ENCODE measurements at regions not wholly inside any gene's neighbourhood (a gene's known extent, or its start where the extent isn't known, plus 50 kb on each side); places are given as distances from the start of the nearest gene placed in this dataset.

DNA sequence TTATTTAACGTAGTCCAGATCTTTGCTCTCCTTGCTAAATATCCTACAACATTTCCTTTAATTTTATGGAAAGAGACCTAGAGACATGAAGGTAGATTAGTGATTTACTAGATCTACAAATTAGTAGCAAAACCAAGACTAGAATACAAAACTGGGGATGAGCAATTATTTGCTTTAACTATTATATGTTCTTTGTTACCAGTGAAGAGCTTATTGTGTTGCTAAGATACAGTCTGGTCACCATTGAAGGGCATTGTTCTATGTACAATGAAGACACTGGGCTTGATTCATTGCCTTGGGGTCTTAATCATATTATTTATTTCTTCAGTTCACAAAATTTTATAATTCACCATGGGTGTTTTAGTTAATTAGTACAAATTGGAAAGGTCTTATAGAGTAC is 88.3 kb downstream of the S1PR1 start:
- Histone ChIP-seq H3K27ac (no peak overlapping the region), H3K4me3 (no peak overlapping the region), H3K36me3 (no peaks in the 10 kb centered on the region), H3K9me3 (no peaks in the 10 kb centered on the region), H3K27me3 (peaks cover 8% of the 10 kb centered on the region), H3K4me1 (no peaks in the 10 kb centered on the region)
- ATAC-seq = no peak
- WGBS, 2 donors (ENCODE audit: low coverage in 1 of 2) = 47 to 82% methylated on average over 1 of the region's 1 CpG
- TF ChIP-seq POLR2AphosphoS5 (IDR thresholded peaks at IDR 0.05) (no peak), EP300 (IDR thresholded peaks at IDR 0.05) (no peak), POLR2A (IDR thresholded peaks at IDR 0.05) (no peak)
- TF ChIP-seq, protein P1, sequence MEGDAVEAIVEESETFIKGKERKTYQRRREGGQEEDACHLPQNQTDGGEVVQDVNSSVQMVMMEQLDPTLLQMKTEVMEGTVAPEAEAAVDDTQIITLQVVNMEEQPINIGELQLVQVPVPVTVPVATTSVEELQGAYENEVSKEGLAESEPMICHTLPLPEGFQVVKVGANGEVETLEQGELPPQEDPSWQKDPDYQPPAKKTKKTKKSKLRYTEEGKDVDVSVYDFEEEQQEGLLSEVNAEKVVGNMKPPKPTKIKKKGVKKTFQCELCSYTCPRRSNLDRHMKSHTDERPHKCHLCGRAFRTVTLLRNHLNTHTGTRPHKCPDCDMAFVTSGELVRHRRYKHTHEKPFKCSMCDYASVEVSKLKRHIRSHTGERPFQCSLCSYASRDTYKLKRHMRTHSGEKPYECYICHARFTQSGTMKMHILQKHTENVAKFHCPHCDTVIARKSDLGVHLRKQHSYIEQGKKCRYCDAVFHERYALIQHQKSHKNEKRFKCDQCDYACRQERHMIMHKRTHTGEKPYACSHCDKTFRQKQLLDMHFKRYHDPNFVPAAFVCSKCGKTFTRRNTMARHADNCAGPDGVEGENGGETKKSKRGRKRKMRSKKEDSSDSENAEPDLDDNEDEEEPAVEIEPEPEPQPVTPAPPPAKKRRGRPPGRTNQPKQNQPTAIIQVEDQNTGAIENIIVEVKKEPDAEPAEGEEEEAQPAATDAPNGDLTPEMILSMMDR (IDR thresholded peaks at IDR 0.05) = no peak

DNA sequence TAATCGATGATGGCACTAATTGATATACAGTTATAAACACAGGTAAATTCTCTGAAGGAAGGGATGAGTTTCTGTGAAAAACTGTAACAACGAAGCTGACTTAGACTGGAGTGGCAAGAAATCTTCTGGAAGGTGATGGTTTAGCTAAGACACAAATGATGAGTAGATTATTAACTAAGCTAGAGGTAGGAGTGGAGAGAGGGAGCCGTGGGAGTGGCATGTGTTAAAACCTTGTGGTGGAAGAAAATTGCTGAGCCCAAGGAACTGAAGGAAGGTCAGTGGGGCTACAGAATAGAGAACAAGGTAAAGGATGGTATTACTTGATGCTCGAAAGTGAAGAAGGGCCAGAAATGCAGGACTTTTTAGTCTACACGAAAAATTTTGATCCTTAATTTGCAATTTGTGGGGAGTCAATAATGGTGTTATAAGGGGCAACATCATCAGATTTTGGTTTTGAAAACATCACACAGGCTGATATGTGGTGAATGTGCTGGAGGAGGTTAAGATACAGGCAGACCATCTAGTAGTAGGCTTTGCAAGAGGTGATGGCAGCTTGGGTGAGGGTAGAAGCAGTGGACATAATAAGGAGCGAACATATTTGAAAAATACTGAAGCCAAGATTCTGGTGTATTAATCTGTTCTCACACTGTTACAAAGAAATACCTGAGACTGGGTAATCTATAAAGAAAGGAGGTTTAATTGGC is 93.8 kb downstream of the S1PR1 start:
- no peaks in the 10 kb centered on the region for H3K4me1 ChIP-seq
- H3K27ac ChIP-seq = no peak overlapping the region
- TF ChIP-seq, protein P1 (IDR thresholded peaks at IDR 0.05) = no peak
- no peak for TF ChIP-seq POLR2AphosphoS5 (IDR thresholded peaks at IDR 0.05)
- no peak for TF ChIP-seq POLR2A (IDR thresholded peaks at IDR 0.05)
- TF ChIP-seq EP300 (IDR thresholded peaks at IDR 0.05) = no peak
- 81 to 85% methylated on average over 3 to 6 of the region's 6 CpGs for whole genome bisulfite sequencing, 2 donors (ENCODE audit: low coverage in 1 of 2)
- no peaks in the 10 kb centered on the region for H3K9me3 ChIP-seq
- H3K27me3 ChIP-seq = no peaks in the 10 kb centered on the region
- H3K4me3 ChIP-seq = no peak overlapping the region
- ATAC-seq = no peak
- no peaks in the 10 kb centered on the region for H3K36me3 ChIP-seq

DNA sequence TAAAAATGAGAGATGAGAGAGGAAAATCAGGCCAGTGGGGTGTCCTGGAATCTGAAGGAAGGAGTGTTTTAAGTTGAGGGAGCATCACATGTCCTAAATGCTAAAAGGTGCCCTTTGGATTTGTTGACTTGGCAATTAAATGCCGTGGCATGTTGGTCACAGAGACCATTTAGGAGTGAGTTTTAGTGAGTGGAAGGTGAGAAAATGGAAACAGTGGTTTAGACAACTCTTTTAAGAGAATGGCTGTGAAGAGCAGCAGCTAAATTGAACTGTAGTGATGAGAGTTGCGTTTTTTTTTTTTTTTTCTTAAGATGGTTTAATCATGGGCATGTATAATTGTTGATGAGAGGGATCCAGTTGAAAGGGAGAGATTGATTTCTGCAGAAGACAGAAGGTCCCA is 95.0 kb downstream of the S1PR1 start:
- no peaks in the 10 kb centered on the region for H3K4me1 ChIP-seq
- 81 to 95% methylated on average over 2 of the region's 2 CpGs for WGBS, 2 donors (ENCODE audit: low coverage in 1 of 2)
- H3K4me3 ChIP-seq = no peak overlapping the region
- no peak for ATAC-seq
- no peaks in the 10 kb centered on the region for H3K9me3 ChIP-seq
- no peak overlapping the region for H3K27ac ChIP-seq
- TF ChIP-seq POLR2AphosphoS5 (IDR thresholded peaks at IDR 0.05) = no peak
- TF ChIP-seq, protein P1 (IDR thresholded peaks at IDR 0.05) = no peak
- no peak for TF ChIP-seq POLR2A (IDR thresholded peaks at IDR 0.05)
- H3K27me3 ChIP-seq = no peaks in the 10 kb centered on the region
- no peaks in the 10 kb centered on the region for H3K36me3 ChIP-seq

DNA sequence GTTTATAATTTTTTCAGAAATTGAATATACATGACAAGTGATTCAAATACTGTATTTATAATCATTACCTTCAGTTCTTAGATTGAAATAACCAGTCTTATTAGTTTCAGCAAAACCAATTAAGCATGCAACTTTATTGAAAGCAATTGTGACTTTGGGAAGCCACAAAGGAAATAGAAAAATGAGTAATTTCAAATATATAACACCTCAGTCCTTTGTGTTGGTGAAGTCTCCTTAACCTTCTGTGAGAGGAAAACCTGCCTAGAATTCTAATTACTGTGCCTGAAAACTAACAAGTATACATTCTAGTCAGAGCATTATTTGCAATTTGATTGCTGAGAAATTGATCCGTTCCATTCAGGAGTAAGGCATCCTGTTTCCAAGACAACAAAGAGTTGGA is 95.8 kb downstream of the S1PR1 start:
- H3K27me3 ChIP-seq = no peaks in the 10 kb centered on the region
- no peaks in the 10 kb centered on the region for H3K36me3 ChIP-seq
- H3K9me3 ChIP-seq = no peaks in the 10 kb centered on the region
- no peaks in the 10 kb centered on the region for H3K4me1 ChIP-seq
- no peak for ATAC-seq
- H3K27ac ChIP-seq = no peak overlapping the region
- TF ChIP-seq POLR2A (IDR thresholded peaks at IDR 0.05) = no peak
- TF ChIP-seq POLR2AphosphoS5 (IDR thresholded peaks at IDR 0.05) = no peak
- TF ChIP-seq, protein P1 (IDR thresholded peaks at IDR 0.05) = no peak
- no peak for TF ChIP-seq EP300 (IDR thresholded peaks at IDR 0.05)
- H3K4me3 ChIP-seq = no peak overlapping the region
- WGBS, 2 donors (ENCODE audit: low coverage in 1 of 2) = 71 to 83% methylated on average over 1 of the region's 1 CpG

DNA sequence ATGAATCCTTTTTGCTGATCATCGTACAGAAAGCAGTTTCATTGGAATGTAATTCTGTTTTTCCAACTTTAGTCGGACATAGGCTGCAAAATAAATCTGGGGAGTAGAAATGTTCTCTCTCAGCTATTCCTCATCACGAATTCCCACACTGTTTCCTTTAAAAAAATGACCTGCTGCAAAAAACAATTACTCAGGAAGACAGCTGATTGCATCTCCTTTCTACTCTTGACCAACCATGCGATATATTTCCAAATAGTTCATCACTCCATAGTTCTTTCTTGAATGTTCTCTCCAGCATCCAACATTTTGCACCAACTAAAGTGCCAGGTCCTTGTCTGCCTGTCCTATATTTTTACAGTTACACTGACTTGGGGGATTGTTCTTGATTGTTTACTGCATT is 96.4 kb downstream of the S1PR1 start:
- H3K36me3 ChIP-seq = no peaks in the 10 kb centered on the region
- TF ChIP-seq POLR2AphosphoS5 (IDR thresholded peaks at IDR 0.05) = no peak
- TF ChIP-seq POLR2A (IDR thresholded peaks at IDR 0.05) = no peak
- TF ChIP-seq, protein P1 (IDR thresholded peaks at IDR 0.05) = no peak
- TF ChIP-seq EP300 (IDR thresholded peaks at IDR 0.05) = no peak
- no peaks in the 10 kb centered on the region for H3K9me3 ChIP-seq
- 71 to 78% methylated on average over 4 of the region's 4 CpGs for WGBS, 2 donors (ENCODE audit: low coverage in 1 of 2)
- H3K4me3 ChIP-seq = no peak overlapping the region
- H3K27me3 ChIP-seq = no peaks in the 10 kb centered on the region
- H3K27ac ChIP-seq = no peak overlapping the region
- ATAC-seq = no peak
- H3K4me1 ChIP-seq = no peaks in the 10 kb centered on the region

Data from gastroesophageal sphincter (tissue), 4 donors.